Bronchial epithelial cell (primary cell): ENCODE measurements at regions not wholly inside any gene's neighbourhood (a gene's known extent, or its start where the extent isn't known, plus 50 kb on each side); places are given as distances from the start of the nearest gene placed in this dataset.
A peak's percentile ranks its signal among the peaks of the same experiment; 100 is the strongest.
"Not testable (repeated sequence)": the region's sequence is repeated elsewhere in the genome, so short reads cannot be mapped to it uniquely, and the experiment has no call there.

ENCODE experiments used
- DNase-seq: peaks from one replicate; pipeline ENCODE4 v3.0.0-alpha.2; 2010; ENCODE audit warnings: low read depth
- FAIRE-seq: peaks from 2 replicates; lab custom pipeline; 2011; peaks lifted over from hg19 to GRCh38; lab: Jason Lieb, UNC
- H3K27me3 ChIP-seq: 2 replicates; pipeline ENCODE4 v1.5.1; 2011; ENCODE audit warnings: low read length; ENCODE audit not compliant: control insufficient read depth, insufficient read depth
- H3K36me3 ChIP-seq: 2 replicates; pipeline ENCODE4 v1.5.1; 2011; ENCODE audit warnings: low read length; ENCODE audit not compliant: control insufficient read depth, insufficient read depth
- H3K4me3 ChIP-seq: 2 replicates; pipeline ENCODE4 v1.5.1; 2011; ENCODE audit warnings: mild to moderate bottlenecking, low read depth, low read length, control low read depth
- TF ChIP-seq, protein P1 (sequence below): IDR thresholded peaks from 2 replicates; pipeline ENCODE4 v1.5.1; 2011; ENCODE audit warnings: mild to moderate bottlenecking, moderate library complexity, low read length, control low read depth, inconsistent platforms; ENCODE audit not compliant: insufficient read depth, severe bottlenecking

DNA sequence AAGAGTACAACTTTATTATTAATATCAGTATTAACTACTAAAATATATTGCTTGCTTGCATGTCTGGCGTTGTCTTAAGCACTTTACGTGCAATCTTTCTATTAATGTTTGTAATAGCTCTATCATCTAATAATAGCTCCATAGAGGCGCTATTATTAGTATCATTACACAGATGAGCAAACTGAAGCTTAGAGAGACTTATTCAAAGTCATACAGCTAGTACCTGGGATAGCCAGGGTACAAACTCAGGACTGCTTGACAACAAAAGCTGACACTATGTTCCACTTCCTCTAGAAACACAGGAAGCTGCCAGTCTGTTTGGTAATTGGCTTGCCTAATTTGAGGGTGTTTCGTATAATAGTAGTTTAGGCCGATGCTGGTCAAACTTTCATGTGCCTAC lies 523.2 kb downstream of the RMST start:
- TF ChIP-seq, protein P1, sequence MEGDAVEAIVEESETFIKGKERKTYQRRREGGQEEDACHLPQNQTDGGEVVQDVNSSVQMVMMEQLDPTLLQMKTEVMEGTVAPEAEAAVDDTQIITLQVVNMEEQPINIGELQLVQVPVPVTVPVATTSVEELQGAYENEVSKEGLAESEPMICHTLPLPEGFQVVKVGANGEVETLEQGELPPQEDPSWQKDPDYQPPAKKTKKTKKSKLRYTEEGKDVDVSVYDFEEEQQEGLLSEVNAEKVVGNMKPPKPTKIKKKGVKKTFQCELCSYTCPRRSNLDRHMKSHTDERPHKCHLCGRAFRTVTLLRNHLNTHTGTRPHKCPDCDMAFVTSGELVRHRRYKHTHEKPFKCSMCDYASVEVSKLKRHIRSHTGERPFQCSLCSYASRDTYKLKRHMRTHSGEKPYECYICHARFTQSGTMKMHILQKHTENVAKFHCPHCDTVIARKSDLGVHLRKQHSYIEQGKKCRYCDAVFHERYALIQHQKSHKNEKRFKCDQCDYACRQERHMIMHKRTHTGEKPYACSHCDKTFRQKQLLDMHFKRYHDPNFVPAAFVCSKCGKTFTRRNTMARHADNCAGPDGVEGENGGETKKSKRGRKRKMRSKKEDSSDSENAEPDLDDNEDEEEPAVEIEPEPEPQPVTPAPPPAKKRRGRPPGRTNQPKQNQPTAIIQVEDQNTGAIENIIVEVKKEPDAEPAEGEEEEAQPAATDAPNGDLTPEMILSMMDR, result no peak
- FAIRE-seq (no peak), DNase-seq (no peak)
- Histone ChIP-seq H3K36me3 (no peaks in the 10 kb centered on the region), H3K4me3 (no peak overlapping the region), H3K27me3 (no peaks in the 10 kb centered on the region)

DNA sequence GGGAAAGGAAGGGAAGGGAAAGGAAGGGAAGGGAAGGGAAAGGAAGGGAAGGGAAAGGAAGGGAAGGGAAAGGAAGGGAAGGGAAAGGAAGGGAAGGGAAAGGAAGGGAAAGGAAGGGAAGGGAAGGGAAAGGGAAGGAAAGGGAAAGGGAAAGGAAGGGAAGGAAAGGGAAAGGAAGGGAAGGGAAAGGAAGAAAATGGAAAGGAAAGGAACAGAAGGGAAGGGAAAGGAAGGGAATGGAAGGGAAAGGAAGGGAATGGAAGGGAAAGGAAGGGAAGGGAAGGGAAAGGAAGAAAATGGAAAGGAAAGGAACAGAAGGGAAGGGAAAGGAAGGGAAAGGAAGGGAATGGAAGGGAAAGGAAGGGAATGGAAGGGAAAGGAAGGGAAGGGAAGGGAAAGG lies 526.0 kb downstream of the RMST start:
- H3K36me3 ChIP-seq, H3K4me3 ChIP-seq, DNase-seq, FAIRE-seq, H3K27me3 ChIP-seq: not testable (repeated sequence)

DNA sequence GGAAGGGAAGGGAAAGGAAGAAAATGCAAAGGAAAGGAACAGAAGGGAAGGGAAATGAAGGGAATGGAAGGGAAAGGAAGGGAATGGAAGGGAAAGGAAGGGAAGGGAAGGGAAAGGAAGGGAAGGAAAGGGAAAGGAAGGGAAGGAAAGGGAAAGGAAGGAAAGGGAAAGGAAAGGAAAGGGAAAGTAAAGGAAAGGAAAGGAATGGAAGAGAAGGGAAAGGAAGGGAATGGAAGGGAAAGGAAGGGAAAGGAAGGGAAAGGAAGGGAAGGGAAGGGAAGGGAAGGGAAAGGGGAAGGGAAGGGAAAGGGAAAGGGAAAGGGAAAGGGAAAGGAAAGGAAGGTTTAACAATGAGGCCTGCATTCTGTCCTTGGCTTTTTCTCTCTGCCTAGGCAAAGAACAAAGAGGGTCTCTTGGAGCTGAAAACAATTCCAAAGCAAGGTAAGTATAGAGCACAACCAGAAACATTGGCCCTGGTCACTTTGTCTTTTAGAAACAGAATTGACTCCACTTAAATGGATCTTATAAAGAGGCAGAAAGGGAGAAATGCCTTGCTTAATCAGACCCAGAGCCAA lies 525.9 kb upstream of the TMPO start:
- no peak for DNase-seq
- Histone ChIP-seq H3K27me3 (no peaks in the 10 kb centered on the region), H3K4me3 (no peak overlapping the region), H3K36me3 (no peaks in the 10 kb centered on the region)
- TF ChIP-seq, protein P1, result no peak
- no peak for FAIRE-seq

DNA sequence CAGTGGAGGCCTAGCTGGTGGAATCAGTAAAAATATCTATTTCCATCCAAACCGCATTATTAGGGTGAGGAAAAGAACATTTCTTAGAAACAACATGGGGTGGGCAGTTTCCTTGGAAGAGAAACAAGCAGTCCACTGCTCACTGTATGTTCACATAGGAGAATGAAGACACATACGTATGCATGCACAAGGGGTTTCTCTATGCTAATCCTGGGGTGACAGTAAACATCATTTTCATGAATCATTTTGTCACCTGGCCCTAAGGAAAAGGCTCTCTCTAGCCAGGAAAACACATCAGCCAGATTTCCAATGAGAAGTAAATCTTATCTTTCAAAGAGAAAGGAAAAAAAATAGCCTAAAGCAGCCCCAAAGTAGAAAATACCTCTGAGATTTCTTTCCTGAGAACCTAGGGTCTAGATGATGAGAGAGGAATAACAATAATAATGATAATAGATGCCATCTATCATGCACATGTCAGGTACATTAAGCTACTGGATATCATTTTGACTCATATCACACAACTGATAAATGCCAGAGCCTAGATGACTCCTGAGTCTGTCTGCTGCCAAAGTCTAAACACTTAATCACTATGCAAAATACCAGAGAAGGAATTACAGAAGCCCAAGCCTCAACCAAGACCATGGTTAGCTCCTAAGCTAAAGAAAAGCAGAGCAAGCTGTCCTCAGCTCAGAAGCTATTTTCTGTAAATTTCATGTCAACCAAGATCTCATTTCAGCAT lies 520.5 kb upstream of the TMPO start:
- Histone ChIP-seq H3K4me3 (no peak overlapping the region), H3K36me3 (no peaks in the 10 kb centered on the region), H3K27me3 (no peaks in the 10 kb centered on the region)
- FAIRE-seq (no peak), DNase-seq (no peak)
- TF ChIP-seq, protein P1, result no peak

DNA sequence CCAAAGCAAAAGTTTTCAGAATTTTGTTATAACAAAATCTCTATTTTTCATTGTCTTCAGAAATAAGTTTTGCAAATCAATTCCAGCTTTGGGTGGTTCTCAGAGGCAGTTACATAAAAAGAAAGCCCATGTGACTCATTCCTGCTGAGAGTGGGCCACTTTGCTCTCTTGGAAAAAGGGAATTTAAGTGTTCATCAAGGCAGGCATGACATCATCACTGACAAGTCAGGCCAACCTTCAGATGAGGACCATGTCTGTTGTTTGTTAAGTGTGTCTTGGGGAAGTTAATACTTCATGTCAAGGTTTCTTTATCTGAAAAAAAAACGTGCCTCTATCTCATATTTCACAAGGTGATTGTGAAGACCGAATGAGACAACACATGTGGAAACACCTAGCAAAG lies 519.8 kb upstream of the TMPO start:
- H3K36me3 ChIP-seq, result no peaks in the 10 kb centered on the region
- H3K27me3 ChIP-seq, result no peaks in the 10 kb centered on the region
- H3K4me3 ChIP-seq, result no peak overlapping the region
- FAIRE-seq (peak; percentile 32), DNase-seq (no peak)
- TF ChIP-seq, protein P1, result no peak

DNA sequence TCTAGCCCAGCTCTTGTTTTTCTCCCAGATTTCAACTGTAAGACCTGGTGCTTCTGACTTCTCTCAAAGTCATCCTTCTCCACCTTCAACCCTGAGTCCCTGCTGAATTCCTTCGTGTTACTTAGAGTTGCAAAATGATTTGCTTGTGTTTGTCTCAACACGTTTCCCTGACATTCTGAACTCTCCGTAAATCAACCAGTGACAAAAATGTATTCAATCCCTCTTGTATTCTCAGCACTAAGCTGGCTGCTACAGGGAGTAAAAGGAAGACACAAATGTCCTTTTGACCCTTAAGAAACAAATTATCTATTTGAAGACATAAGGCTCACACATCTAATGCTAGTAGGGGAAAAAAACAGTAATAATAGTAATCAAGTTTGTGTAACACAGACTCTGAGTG lies 514.0 kb upstream of the TMPO start:
- TF ChIP-seq, protein P1, result no peak
- FAIRE-seq (no peak), DNase-seq (peak; percentile 5)
- Histone ChIP-seq H3K4me3 (no peak overlapping the region), H3K27me3 (no peaks in the 10 kb centered on the region), H3K36me3 (no peaks in the 10 kb centered on the region)
